H9 (cell line): ENCODE measurements at regions not wholly inside any gene's neighbourhood (a gene's known extent, or its start where the extent isn't known, plus 50 kb on each side); places are given as distances from the start of the nearest gene placed in this dataset.

ENCODE experiments used
- DNase-seq: peaks from one replicate; pipeline ENCODE4 v3.0.0-alpha.2; 2017
- H2AFZ ChIP-seq: one replicate; pipeline ENCODE4 v1.6.1; 2013; ENCODE audit warnings: mild to moderate bottlenecking, low read length, control low read depth, moderate library complexity
- H2AK5ac ChIP-seq: 2 replicates; pipeline ENCODE4 v1.6.1; 2013; ENCODE audit warnings: low read length, control low read depth, mixed read lengths; ENCODE audit not compliant: insufficient read length
- H2BK120ac ChIP-seq: one replicate; pipeline ENCODE4 v1.6.1; 2013; ENCODE audit warnings: low read depth, mild to moderate bottlenecking, low read length, control low read depth, inconsistent platforms; ENCODE audit not compliant: poor library complexity, severe bottlenecking
- H2BK12ac ChIP-seq: 2 replicates; pipeline ENCODE4 v1.6.1; 2013; ENCODE audit warnings: low read length, control low read depth, mixed read lengths, low read depth; ENCODE audit not compliant: insufficient read length
- H2BK15ac ChIP-seq: 2 replicates; pipeline ENCODE4 v1.6.1; 2013; ENCODE audit warnings: low read depth, low read length, control low read depth
- H2BK20ac ChIP-seq: one replicate; pipeline ENCODE4 v1.6.1; 2013; ENCODE audit warnings: low read depth, mild to moderate bottlenecking, low read length, control low read depth, inconsistent platforms; ENCODE audit not compliant: poor library complexity, severe bottlenecking
- H2BK5ac ChIP-seq: 2 replicates; pipeline ENCODE4 v1.6.1; 2013; ENCODE audit warnings: low read length, control low read depth, mixed read lengths; ENCODE audit not compliant: insufficient read length
- H3K14ac ChIP-seq: 2 replicates; pipeline ENCODE4 v1.6.1; 2013; ENCODE audit warnings: low read length, control low read depth; ENCODE audit not compliant: insufficient read depth
- H3K18ac ChIP-seq: 2 replicates; pipeline ENCODE4 v1.6.1; 2013; ENCODE audit warnings: low read depth, mild to moderate bottlenecking, mixed read lengths, low read length, control low read depth; ENCODE audit not compliant: insufficient read length
- H3K23ac ChIP-seq: 2 replicates; pipeline ENCODE4 v1.6.1; 2013; ENCODE audit warnings: low read length, control low read depth, mixed read lengths, low read depth; ENCODE audit not compliant: insufficient read length
- H3K23me2 ChIP-seq: 2 replicates; pipeline ENCODE4 v1.6.1; 2013; ENCODE audit warnings: low read depth, mild to moderate bottlenecking, mixed read lengths, low read length, control low read depth; ENCODE audit not compliant: insufficient read length, poor library complexity, severe bottlenecking
- H3K27ac ChIP-seq: 2 replicates; pipeline ENCODE4 v1.5.1; 2013; ENCODE audit warnings: low read length, control low read depth, mixed read lengths, low read depth; ENCODE audit not compliant: insufficient read length
- H3K27me3 ChIP-seq: 2 replicates; pipeline ENCODE4 v1.6.1; 2013; ENCODE audit warnings: low read length, control low read depth, inconsistent platforms; ENCODE audit not compliant: insufficient read depth
- H3K4ac ChIP-seq: 2 replicates; pipeline ENCODE4 v1.6.1; 2013; ENCODE audit warnings: low read depth, mild to moderate bottlenecking, control low read depth, inconsistent platforms, low read length, moderate library complexity
- H3K4me1 ChIP-seq: 2 replicates; pipeline ENCODE4 v1.6.1; 2013; ENCODE audit warnings: low read length, control low read depth, inconsistent platforms; ENCODE audit not compliant: insufficient read depth
- H3K4me2 ChIP-seq: 2 replicates; pipeline ENCODE4 v1.6.1; 2013; ENCODE audit warnings: low read length, control low read depth, mixed read lengths; ENCODE audit not compliant: insufficient read length, insufficient read depth
- H3K56ac ChIP-seq: 2 replicates; pipeline ENCODE4 v1.6.1; 2013; ENCODE audit warnings: low read depth, mild to moderate bottlenecking, mixed read lengths, low read length, control low read depth; ENCODE audit not compliant: insufficient read length
- H3K79me1 ChIP-seq: 2 replicates; pipeline ENCODE4 v1.6.1; 2013; ENCODE audit warnings: low read depth, mild to moderate bottlenecking, moderate library complexity, low read length, control low read depth, inconsistent platforms; ENCODE audit not compliant: insufficient read depth, poor library complexity, severe bottlenecking
- H3K79me2 ChIP-seq: 2 replicates; pipeline ENCODE4 v1.6.1; 2013; ENCODE audit warnings: low read length, control low read depth, inconsistent platforms; ENCODE audit not compliant: insufficient read depth
- H3K9ac ChIP-seq: 2 replicates; pipeline ENCODE4 v1.6.1; 2013; ENCODE audit warnings: low read length, control low read depth, mixed read lengths; ENCODE audit not compliant: insufficient read length; ENCODE audit errors: extremely low read depth
- H3K9me3 ChIP-seq: one replicate; pipeline ENCODE4 v1.6.1; 2013; ENCODE audit warnings: low read depth, low read length, inconsistent platforms; ENCODE audit not compliant: control insufficient read depth
- H3T11ph ChIP-seq: one replicate; pipeline ENCODE4 v1.6.1; 2013; ENCODE audit warnings: mild to moderate bottlenecking, low read length, control low read depth, inconsistent platforms
- H4K20me1 ChIP-seq: one replicate; pipeline ENCODE4 v1.6.1; 2013; ENCODE audit not compliant: control insufficient read depth, insufficient read length, insufficient read depth
- H4K5ac ChIP-seq: 2 replicates; pipeline ENCODE4 v1.6.1; 2013; ENCODE audit warnings: low read depth, mild to moderate bottlenecking, mixed read lengths, low read length, control low read depth; ENCODE audit not compliant: insufficient read length
- H4K8ac ChIP-seq: replicated peaks from 2 replicates; pipeline ENCODE4 v1.6.1; 2013; ENCODE audit warnings: low read length, control low read depth, mixed read lengths, low read depth; ENCODE audit not compliant: insufficient read length
- H4K91ac ChIP-seq: 2 replicates; pipeline ENCODE4 v1.6.1; 2013; ENCODE audit warnings: low read depth, mild to moderate bottlenecking, moderate library complexity, mixed read lengths, low read length, control low read depth; ENCODE audit not compliant: insufficient read length
- H3K27ac Mint-ChIP-seq, 3 experiments: 2 replicates in 2 of 3; 3 replicates in 1 of 3; pipeline ENCODE4 v1.8.0; 2020 to 2021; ENCODE audit warnings: mixed read lengths in 3 of 3, mild to moderate bottlenecking in 1 of 3, moderate library complexity in 1 of 3
- H3K27me3 Mint-ChIP-seq: 2 replicates; pipeline ENCODE4 v1.8.0; 2021; ENCODE audit warnings: low read depth, mild to moderate bottlenecking, moderate library complexity, mixed read lengths
- H3K36me3 Mint-ChIP-seq, 3 experiments: 2 replicates in 2 of 3; 3 replicates in 1 of 3; pipeline ENCODE4 v1.8.0; 2020 to 2021; ENCODE audit warnings: low read depth in 3 of 3, mixed read lengths in 3 of 3; ENCODE audit not compliant: insufficient read depth in 1 of 3
- H3K4me1 Mint-ChIP-seq, 2 experiments: 2 replicates each; pipeline ENCODE4 v1.8.0; 2020; ENCODE audit warnings: mixed read lengths in 2 of 2
- H3K4me3 Mint-ChIP-seq, 2 experiments: 2 replicates in 1 of 2; 3 replicates in 1 of 2; pipeline ENCODE4 v1.8.0; 2020 to 2021; ENCODE audit warnings: mild to moderate bottlenecking in 2 of 2, mixed read lengths in 2 of 2, moderate library complexity in 1 of 2
- H3K9me3 Mint-ChIP-seq, 2 experiments: 2 replicates in 1 of 2; 3 replicates in 1 of 2; pipeline ENCODE4 v1.8.0; 2020; ENCODE audit warnings: mild to moderate bottlenecking in 2 of 2, mixed read lengths in 2 of 2, moderate library complexity in 1 of 2
- WGBS: extraction: QIAGEN DNeasy Blood & Tissue Kit; methylation state at CpG from one replicate; pipeline ENCODE4 v1.1.7; 2013; ENCODE audit warnings: missing lambda C conversion rate, low lambda C conversion rate, mixed read lengths; ENCODE audit not compliant: insufficient read length; ENCODE audit errors: extremely low coverage; 5-methylcytosine and 5-hydroxymethylcytosine counted together
- TF ChIP-seq, protein P1 (sequence below): fragments of 200-600 bp; sonication (generic); conservative IDR thresholded peaks from 3 replicates; pipeline ENCODE4 v1.8.0; 2021; ENCODE audit warnings: antibody characterized with exemption, mild to moderate bottlenecking

DNA sequence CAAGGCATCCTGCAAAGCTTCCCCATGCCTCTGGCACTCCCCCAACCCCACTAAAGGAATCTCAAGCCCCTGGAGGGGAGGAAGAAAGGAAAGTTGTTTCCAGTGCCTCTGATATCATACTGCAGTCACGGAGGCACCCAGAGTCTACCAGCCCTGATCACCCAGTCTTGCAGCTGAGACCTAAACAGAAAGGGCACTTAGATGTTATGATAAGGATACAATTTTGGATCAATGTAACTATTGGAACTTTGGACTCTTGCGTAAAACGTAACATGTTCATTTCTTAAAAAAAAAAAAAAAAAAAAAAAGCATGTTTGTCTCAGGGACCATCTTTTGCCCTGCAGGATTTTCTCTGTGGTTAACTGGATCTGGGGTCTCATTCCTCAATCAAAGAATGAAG lies 52.4 kb upstream of the COX10 start:
- Histone ChIP-seq H3K9ac (no peak overlapping the region), H2BK120ac (no peak overlapping the region), H3K14ac (no peak overlapping the region), H3K79me1 (no peaks in the 10 kb centered on the region), H2AK5ac (no peak overlapping the region), H4K5ac (no peak overlapping the region), H4K91ac (no peak overlapping the region), H3K27me3 (no peaks in the 10 kb centered on the region), H4K8ac (no peak overlapping the region), H3K27ac (no peak overlapping the region), H3K79me2 (no peaks in the 10 kb centered on the region), H3K56ac (no peak overlapping the region), H3K23ac (no peak overlapping the region), H3K4me1 (no peaks in the 10 kb centered on the region), H2BK15ac (no peak overlapping the region), H3K4ac (no peak overlapping the region), H3K4me2 (no peak overlapping the region), H2BK12ac (no peak overlapping the region), H2BK5ac (no peak overlapping the region), H2AFZ (no peak overlapping the region), H3K23me2 (no peaks in the 10 kb centered on the region), H2BK20ac (no peak overlapping the region), H3K9me3 (no peaks in the 10 kb centered on the region), H4K20me1 (no peaks in the 10 kb centered on the region), H3K18ac (no peak overlapping the region), H3T11ph (no peak overlapping the region)
- Mint-ChIP-seq H3K36me3 (no peaks in the 10 kb centered on the region; a peak in 1 of 7 replicates), H3K4me3 (no peak overlapping the region), H3K4me1 (peaks cover 2 to 7% of the 10 kb centered on the region in 2 experiments; a peak in 2 of 4 replicates), H3K27ac (no peak overlapping the region), H3K27me3 (no peaks in the 10 kb centered on the region; the same call in 1 of the 2 replicates), H3K9me3 (no peaks in the 10 kb centered on the region)
- no peak for DNase-seq
- WGBS: no CpG with 5 or more reads among the region's 3 CpGs
- TF ChIP-seq, protein P1, sequence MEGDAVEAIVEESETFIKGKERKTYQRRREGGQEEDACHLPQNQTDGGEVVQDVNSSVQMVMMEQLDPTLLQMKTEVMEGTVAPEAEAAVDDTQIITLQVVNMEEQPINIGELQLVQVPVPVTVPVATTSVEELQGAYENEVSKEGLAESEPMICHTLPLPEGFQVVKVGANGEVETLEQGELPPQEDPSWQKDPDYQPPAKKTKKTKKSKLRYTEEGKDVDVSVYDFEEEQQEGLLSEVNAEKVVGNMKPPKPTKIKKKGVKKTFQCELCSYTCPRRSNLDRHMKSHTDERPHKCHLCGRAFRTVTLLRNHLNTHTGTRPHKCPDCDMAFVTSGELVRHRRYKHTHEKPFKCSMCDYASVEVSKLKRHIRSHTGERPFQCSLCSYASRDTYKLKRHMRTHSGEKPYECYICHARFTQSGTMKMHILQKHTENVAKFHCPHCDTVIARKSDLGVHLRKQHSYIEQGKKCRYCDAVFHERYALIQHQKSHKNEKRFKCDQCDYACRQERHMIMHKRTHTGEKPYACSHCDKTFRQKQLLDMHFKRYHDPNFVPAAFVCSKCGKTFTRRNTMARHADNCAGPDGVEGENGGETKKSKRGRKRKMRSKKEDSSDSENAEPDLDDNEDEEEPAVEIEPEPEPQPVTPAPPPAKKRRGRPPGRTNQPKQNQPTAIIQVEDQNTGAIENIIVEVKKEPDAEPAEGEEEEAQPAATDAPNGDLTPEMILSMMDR: no peak
